ENCODE measurements at regions not wholly inside any gene's neighbourhood (a gene's known extent, or its start where the extent isn't known, plus 50 kb on each side); places are given as distances from the start of the nearest gene placed in this dataset.

DNA sequence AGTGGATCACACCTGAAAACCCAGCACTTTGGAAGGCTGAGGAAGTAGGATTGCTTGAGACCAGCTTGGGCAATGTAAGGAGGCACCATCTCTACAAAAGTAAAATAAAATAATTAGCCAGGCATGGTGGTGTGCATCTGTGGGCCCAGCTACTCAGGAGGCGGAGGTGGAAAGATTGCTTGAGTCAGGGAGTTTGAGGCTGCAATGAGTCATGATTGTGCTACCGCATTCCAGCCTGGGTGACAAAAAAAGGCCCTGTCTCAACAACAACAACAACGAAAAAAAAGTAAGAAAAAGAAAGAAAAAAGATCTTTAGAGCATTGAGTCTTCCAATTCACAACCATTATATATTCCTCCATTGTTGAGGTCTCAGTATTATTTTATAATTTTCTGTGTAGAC lies 192.4 kb upstream of the DPH6 start:
- H3K27me3 ChIP-seq = no peaks in the 10 kb centered on the region
- H3K9me3 ChIP-seq = no peaks in the 10 kb centered on the region
- intact Hi-C loops (cut with DNase I) = no loop called here
- no peak overlapping the region for H3K27ac ChIP-seq
- H3K36me3 ChIP-seq = no peaks in the 10 kb centered on the region
- WGBS, 2 donors = 87 to 100% methylated on average over 3 of the region's 3 CpGs
- DNase-seq = no peak
- FAIRE-seq = no peak
- ATAC-seq = no peak
- no peak overlapping the region for H3K4me3 ChIP-seq
- no peaks in the 10 kb centered on the region for H3K4me1 ChIP-seq
- TF ChIP-seq, protein P1, sequence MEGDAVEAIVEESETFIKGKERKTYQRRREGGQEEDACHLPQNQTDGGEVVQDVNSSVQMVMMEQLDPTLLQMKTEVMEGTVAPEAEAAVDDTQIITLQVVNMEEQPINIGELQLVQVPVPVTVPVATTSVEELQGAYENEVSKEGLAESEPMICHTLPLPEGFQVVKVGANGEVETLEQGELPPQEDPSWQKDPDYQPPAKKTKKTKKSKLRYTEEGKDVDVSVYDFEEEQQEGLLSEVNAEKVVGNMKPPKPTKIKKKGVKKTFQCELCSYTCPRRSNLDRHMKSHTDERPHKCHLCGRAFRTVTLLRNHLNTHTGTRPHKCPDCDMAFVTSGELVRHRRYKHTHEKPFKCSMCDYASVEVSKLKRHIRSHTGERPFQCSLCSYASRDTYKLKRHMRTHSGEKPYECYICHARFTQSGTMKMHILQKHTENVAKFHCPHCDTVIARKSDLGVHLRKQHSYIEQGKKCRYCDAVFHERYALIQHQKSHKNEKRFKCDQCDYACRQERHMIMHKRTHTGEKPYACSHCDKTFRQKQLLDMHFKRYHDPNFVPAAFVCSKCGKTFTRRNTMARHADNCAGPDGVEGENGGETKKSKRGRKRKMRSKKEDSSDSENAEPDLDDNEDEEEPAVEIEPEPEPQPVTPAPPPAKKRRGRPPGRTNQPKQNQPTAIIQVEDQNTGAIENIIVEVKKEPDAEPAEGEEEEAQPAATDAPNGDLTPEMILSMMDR (IDR thresholded peaks at IDR 0.05) = no peak

DNA sequence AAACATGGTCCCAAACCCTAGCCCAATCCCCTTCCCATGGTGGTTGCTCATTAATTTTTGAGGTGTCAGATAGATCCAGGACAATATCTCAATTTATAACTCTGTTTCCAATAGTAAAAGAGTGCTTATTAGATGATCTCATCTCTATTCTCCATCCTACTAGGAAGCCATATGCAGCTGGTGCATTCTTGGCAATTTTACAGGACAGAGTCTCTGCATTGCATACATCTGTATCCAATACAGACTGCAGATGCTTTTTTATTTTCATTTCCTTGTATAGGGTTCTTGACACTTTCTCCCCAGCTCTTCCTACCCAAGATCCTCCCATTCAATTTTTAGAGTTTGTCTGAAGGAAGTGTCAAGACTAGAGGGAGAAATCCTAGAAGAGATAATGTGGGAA lies 194.8 kb upstream of the DPH6 start:
- Histone ChIP-seq H3K4me3 (no peak overlapping the region), H3K36me3 (no peaks in the 10 kb centered on the region), H3K4me1 (no peaks in the 10 kb centered on the region), H3K27me3 (no peaks in the 10 kb centered on the region), H3K27ac (no peak overlapping the region), H3K9me3 (no peaks in the 10 kb centered on the region)
- intact Hi-C loops (cut with DNase I) = no loop called here
- FAIRE-seq (no peak), DNase-seq (no peak), ATAC-seq (no peak)
- TF ChIP-seq, protein P1 (IDR thresholded peaks at IDR 0.05) = no peak

DNA sequence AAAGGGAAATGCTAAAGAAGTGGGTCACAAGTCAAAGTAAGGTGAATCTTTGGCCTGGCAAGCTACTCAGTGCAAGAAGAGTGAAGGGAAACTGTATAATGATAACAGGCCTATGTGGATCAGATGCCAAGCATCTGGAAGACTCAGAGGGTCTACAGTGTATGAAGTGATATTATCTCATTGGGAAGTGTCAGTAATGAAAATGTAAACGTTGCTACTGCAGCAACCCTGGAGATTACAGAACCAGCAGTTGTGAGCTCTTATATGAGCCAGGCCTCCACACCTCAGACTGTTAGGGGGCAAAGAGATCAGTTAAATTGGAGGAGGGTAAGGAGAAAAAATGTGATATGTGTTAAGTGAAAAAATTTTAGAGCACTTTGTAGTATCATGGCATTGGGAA lies 195.4 kb upstream of the DPH6 start:
- H3K27ac ChIP-seq = no peak overlapping the region
- no peak for ATAC-seq
- no peaks in the 10 kb centered on the region for H3K9me3 ChIP-seq
- intact Hi-C loops (cut with DNase I) = no loop called here
- 30 to 47% methylated on average over 1 of the region's 1 CpG for WGBS, 2 donors
- no peak for DNase-seq
- no peaks in the 10 kb centered on the region for H3K27me3 ChIP-seq
- no peaks in the 10 kb centered on the region for H3K4me1 ChIP-seq
- TF ChIP-seq, protein P1 (IDR thresholded peaks at IDR 0.05) = no peak
- FAIRE-seq = no peak
- H3K4me3 ChIP-seq = no peak overlapping the region
- no peaks in the 10 kb centered on the region for H3K36me3 ChIP-seq

DNA sequence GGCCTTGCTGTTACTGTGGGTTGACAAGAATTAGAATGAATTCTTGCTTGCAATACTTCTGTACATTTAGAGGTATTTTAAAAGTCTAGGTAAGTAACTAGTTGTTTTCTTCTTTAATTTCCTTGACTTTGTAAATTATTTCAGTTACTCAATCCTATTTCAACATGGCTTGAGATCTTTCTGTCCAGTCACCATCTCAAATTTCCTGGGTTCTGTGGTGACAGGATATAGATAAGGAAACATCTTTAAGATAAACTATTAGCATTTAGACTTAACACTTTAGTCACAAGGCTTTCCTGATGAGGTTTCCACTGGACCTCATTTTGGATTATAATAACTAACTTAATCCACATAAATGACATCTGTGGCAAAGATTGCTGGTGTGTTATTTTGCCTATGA lies 195.9 kb upstream of the DPH6 start:
- H3K27ac ChIP-seq = no peak overlapping the region
- no peaks in the 10 kb centered on the region for H3K9me3 ChIP-seq
- intact Hi-C loops (cut with DNase I) = no loop called here
- TF ChIP-seq, protein P1 (IDR thresholded peaks at IDR 0.05) = no peak
- H3K27me3 ChIP-seq = no peaks in the 10 kb centered on the region
- FAIRE-seq (no peak), DNase-seq (no peak), ATAC-seq (no peak)
- H3K36me3 ChIP-seq = no peaks in the 10 kb centered on the region
- H3K4me1 ChIP-seq = no peaks in the 10 kb centered on the region
- H3K4me3 ChIP-seq = no peak overlapping the region

DNA sequence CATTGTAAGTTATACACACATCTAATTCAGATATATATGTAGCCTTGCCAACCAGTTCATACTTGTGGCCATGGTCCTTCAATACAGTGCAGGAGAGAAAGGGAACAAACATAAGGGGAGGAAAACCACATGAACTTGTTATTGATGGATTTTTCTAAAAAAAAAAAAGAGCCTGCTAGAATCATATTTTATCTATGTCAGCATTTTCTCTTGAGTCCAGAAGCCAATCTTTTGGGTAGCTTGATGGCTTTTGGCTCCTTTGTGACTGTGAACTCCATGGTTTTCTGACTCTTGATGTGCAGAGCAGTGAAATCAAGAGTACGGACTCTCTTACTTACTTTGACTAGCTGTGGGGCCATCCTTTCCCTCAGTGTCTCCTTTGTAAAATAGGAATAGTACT lies 197.4 kb upstream of the DPH6 start:
- intact Hi-C loops (cut with DNase I) = no loop called here
- FAIRE-seq (no peak), ATAC-seq (no peak), DNase-seq (no peak)
- no peaks in the 10 kb centered on the region for H3K36me3 ChIP-seq
- no peak overlapping the region for H3K4me3 ChIP-seq
- TF ChIP-seq, protein P1 (IDR thresholded peaks at IDR 0.05) = no peak
- 97% methylated on average over 1 of the region's 1 CpG for WGBS, 2 donors
- H3K9me3 ChIP-seq = no peaks in the 10 kb centered on the region
- no peak overlapping the region for H3K27ac ChIP-seq
- H3K27me3 ChIP-seq = no peaks in the 10 kb centered on the region
- no peaks in the 10 kb centered on the region for H3K4me1 ChIP-seq

Measured in pancreas (tissue), 10 donors.